Activated T-helper 1 cell treated with anti-CD3 and anti-CD28 coated beads, Interleukin-12 subunit alpha, Interleukin-12 subunit beta, Interleukin-2, Interleukin-4 antibody, amounts not matched to agents 30 ng/mL and 10 ng/mL and 1 ng/mL, durations not matched to agents 14 hours and 24 hours and 36 hours (primary cell): ENCODE measurements at regions not wholly inside any gene's neighbourhood (a gene's known extent, or its start where the extent isn't known, plus 50 kb on each side); places are given as distances from the start of the nearest gene placed in this dataset.

Experiments
- DNase-seq: peaks from one replicate; pipeline ENCODE4 v3.0.0; 2021; ENCODE audit warnings: low spot score
- H3K27ac Mint-ChIP-seq: one replicate; pipeline ENCODE4 v1.8.0; 2021; ENCODE audit warnings: mild to moderate bottlenecking, mixed read lengths
- H3K27me3 Mint-ChIP-seq: one replicate; pipeline ENCODE4 v1.8.0; 2022; ENCODE audit warnings: mild to moderate bottlenecking, moderate library complexity, mixed read lengths; ENCODE audit not compliant: insufficient read depth
- H3K36me3 Mint-ChIP-seq: one replicate; pipeline ENCODE4 v1.8.0; 2021; ENCODE audit warnings: low read depth, mixed read lengths
- H3K4me1 Mint-ChIP-seq: one replicate; pipeline ENCODE4 v1.8.0; 2021; ENCODE audit warnings: low read depth, mixed read lengths
- H3K4me3 Mint-ChIP-seq: one replicate; pipeline ENCODE4 v1.8.0; 2021; ENCODE audit warnings: mild to moderate bottlenecking, moderate library complexity, mixed read lengths
- H3K9me3 Mint-ChIP-seq: one replicate; pipeline ENCODE4 v1.8.0; 2021; ENCODE audit warnings: mixed read lengths
- intact Hi-C: fragments of 100-400 bp; cut with micrococcal nuclease; formaldehyde crosslinking; loops from one replicate; pipeline ENCODE4 v1.15.1; 2024

- Mint-ChIP-seq H3K27me3 (peaks cover 3% of the 10 kb centered on the region), H3K4me3 (no peak overlapping the region), H3K4me1 (no peaks in the 10 kb centered on the region), H3K36me3 (no peaks in the 10 kb centered on the region), H3K27ac (no peak overlapping the region), H3K9me3 (no peaks in the 10 kb centered on the region)
- intact Hi-C loops: no loop called here
- no peak for DNase-seq
Observed at GRCh38 chrX:137362583-137362982, 203.3 kb upstream of the ZIC3 start.

- no peaks in the 10 kb centered on the region for H3K9me3 Mint-ChIP-seq
- no peaks in the 10 kb centered on the region for H3K27me3 Mint-ChIP-seq
- intact Hi-C loops: no loop called here
- no peak overlapping the region for H3K4me3 Mint-ChIP-seq
- no peak overlapping the region for H3K27ac Mint-ChIP-seq
- no peaks in the 10 kb centered on the region for H3K36me3 Mint-ChIP-seq
- no peaks in the 10 kb centered on the region for H3K4me1 Mint-ChIP-seq
- DNase-seq: no peak
Observed at GRCh38 chrX:137354851-137355250, 211.1 kb upstream of the ZIC3 start.

GRCh38 chrX:137353404-137353803 lies 212.5 kb upstream of the ZIC3 start:
- intact Hi-C loops: no loop called here
- DNase-seq: no peak
- Mint-ChIP-seq H3K27ac (no peak overlapping the region), H3K36me3 (no peaks in the 10 kb centered on the region), H3K27me3 (no peaks in the 10 kb centered on the region), H3K4me1 (no peaks in the 10 kb centered on the region), H3K4me3 (no peak overlapping the region), H3K9me3 (no peaks in the 10 kb centered on the region)

GRCh38 chrX:137352101-137352660 lies 213.7 kb upstream of the ZIC3 start:
- no peaks in the 10 kb centered on the region for H3K36me3 Mint-ChIP-seq
- no peaks in the 10 kb centered on the region for H3K9me3 Mint-ChIP-seq
- H3K27ac Mint-ChIP-seq: no peak overlapping the region
- intact Hi-C loops: no loop called here
- H3K4me3 Mint-ChIP-seq: no peak overlapping the region
- H3K4me1 Mint-ChIP-seq: no peaks in the 10 kb centered on the region
- H3K27me3 Mint-ChIP-seq: no peaks in the 10 kb centered on the region
- DNase-seq: no peak

DNA sequence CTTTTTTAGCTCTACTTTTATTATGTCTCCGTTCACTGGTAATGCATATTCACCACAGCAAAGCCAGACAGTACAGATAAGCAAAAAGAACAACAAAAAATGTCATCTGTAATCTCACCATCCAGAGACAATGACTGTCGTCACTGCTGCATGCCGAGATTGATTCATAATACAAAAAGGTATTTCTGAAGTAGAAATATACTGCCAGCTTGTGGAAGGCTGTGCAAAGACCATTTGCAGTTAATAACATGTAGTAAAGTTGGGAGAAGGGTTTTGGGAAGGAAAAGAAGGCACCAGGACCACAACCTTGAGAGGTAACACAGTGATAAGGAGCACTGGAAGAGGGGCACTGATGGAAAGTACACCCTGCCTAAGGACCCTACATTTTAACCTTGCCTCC lies 223.0 kb upstream of the ZIC3 start:
- Mint-ChIP-seq H3K9me3 (no peaks in the 10 kb centered on the region), H3K36me3 (no peaks in the 10 kb centered on the region), H3K27ac (no peak overlapping the region), H3K4me1 (no peaks in the 10 kb centered on the region), H3K27me3 (no peaks in the 10 kb centered on the region), H3K4me3 (no peak overlapping the region)
- intact Hi-C loops: no loop called here
- DNase-seq: no peak

DNA sequence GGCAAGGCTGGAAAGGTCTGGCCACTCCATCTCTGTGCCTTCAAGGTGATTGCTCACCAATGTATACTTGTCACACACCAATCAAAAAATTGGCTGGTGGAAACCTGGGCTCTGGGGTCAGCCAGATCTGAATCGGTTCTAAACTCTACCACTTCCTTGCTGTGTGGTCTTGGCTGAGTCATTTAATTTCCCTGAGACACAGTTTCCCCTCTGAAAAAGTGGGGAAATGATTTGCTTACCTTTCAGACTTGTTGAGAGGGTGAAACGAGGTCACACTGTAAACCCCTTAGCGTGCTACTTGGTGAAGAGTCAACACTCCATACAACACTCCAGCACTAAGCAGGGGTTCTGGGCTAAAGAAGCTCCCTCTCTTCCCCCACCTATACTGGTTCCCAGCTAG lies 252.3 kb upstream of the ZIC3 start:
- H3K27ac Mint-ChIP-seq: no peak overlapping the region
- H3K9me3 Mint-ChIP-seq: peaks cover 8% of the 10 kb centered on the region
- no peaks in the 10 kb centered on the region for H3K36me3 Mint-ChIP-seq
- no peaks in the 10 kb centered on the region for H3K27me3 Mint-ChIP-seq
- H3K4me1 Mint-ChIP-seq: no peaks in the 10 kb centered on the region
- intact Hi-C loops: no loop called here
- peak; percentile 0 for DNase-seq
- no peak overlapping the region for H3K4me3 Mint-ChIP-seq

DNA sequence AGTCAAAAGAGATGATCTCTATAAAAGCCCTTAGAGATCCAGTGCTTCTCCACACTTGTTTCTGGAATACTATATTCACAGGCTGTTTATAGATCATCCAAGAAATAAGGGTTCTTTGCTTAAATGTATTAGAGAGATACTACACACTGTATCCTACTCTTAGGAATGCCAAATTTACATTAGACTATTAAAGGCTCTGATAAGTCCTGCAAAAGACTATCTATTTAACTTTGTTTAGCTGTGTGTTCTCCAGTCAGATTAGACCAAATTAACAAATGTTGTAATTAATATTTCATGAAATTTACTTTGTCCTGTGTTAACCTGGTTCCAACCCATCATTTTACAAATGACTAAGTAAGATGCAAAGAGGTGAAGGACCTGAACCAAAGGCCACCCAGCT lies 260.5 kb upstream of the ZIC3 start:
- Mint-ChIP-seq H3K36me3 (no peaks in the 10 kb centered on the region), H3K27me3 (no peaks in the 10 kb centered on the region), H3K27ac (no peak overlapping the region), H3K9me3 (no peaks in the 10 kb centered on the region), H3K4me3 (no peak overlapping the region), H3K4me1 (no peaks in the 10 kb centered on the region)
- intact Hi-C loops: no loop called here
- DNase-seq: no peak

DNA sequence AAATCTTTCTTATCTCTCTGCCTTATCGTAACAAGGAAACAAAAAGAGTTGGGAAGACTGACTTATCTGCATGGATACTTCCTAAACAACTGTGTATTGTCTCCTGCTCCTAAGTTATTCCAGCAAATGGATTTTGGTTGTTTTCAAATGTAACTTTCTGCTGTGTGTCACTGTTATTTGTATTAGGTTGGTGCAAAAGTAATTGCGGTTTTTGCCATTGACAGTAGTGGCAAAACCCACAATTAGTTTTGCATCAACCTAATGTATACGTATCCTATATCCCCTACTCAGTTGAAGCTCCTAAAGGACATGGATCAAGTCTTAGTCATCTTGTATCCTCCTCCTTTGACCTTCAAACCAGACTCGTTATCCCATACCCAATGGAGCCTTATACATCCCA lies 263.4 kb upstream of the GPR101 start:
- Mint-ChIP-seq H3K9me3 (no peaks in the 10 kb centered on the region), H3K36me3 (no peaks in the 10 kb centered on the region), H3K4me1 (no peaks in the 10 kb centered on the region), H3K27ac (no peak overlapping the region), H3K4me3 (no peak overlapping the region), H3K27me3 (no peaks in the 10 kb centered on the region)
- DNase-seq: no peak
- intact Hi-C loops: no loop called here

- Mint-ChIP-seq H3K27me3 (no peaks in the 10 kb centered on the region), H3K9me3 (no peaks in the 10 kb centered on the region), H3K36me3 (no peaks in the 10 kb centered on the region), H3K4me1 (no peaks in the 10 kb centered on the region), H3K27ac (no peak overlapping the region), H3K4me3 (no peak overlapping the region)
- intact Hi-C loops: no loop called here
- no peak for DNase-seq
Observed at GRCh38 chrX:137290011-137290410, 256.2 kb upstream of the GPR101 start.

DNA sequence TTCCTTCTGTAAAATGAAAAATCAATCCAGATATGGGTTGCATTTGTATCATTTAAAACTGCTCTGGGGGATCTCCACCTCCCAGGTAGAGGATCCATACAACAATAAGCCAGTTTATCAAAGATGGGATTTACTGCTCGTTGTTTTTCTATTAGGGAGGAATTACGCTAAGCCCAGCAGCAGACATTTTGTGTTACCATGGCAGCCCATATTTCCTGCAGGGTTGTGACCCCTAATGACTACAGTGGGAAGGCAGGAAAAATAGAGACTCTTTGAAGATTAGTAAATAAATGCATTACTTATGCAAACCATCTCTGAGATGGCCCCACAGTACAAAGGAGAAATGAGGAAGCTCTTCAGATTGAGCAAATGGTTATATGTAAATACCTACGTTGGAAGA lies 253.4 kb upstream of the GPR101 start:
- H3K4me3 Mint-ChIP-seq: no peak overlapping the region
- no peaks in the 10 kb centered on the region for H3K9me3 Mint-ChIP-seq
- H3K4me1 Mint-ChIP-seq: no peaks in the 10 kb centered on the region
- DNase-seq: no peak
- no peaks in the 10 kb centered on the region for H3K36me3 Mint-ChIP-seq
- intact Hi-C loops: no loop called here
- H3K27ac Mint-ChIP-seq: no peak overlapping the region
- H3K27me3 Mint-ChIP-seq: no peaks in the 10 kb centered on the region

- DNase-seq: no peak
- intact Hi-C loops: no loop called here
- Mint-ChIP-seq H3K27me3 (peaks cover under 1% of the 10 kb centered on the region), H3K36me3 (no peaks in the 10 kb centered on the region), H3K27ac (no peak overlapping the region), H3K4me3 (no peak overlapping the region), H3K4me1 (no peaks in the 10 kb centered on the region), H3K9me3 (no peaks in the 10 kb centered on the region)
Observed at GRCh38 chrX:137286423-137286822, 252.6 kb upstream of the GPR101 start.

GRCh38 chrX:137278825-137279224 lies 245.0 kb upstream of the GPR101 start:
- intact Hi-C loops: no loop called here
- Mint-ChIP-seq H3K4me1 (no peaks in the 10 kb centered on the region), H3K9me3 (no peaks in the 10 kb centered on the region), H3K27ac (no peak overlapping the region), H3K27me3 (peaks cover 5% of the 10 kb centered on the region), H3K4me3 (no peak overlapping the region), H3K36me3 (no peaks in the 10 kb centered on the region)
- DNase-seq: no peak

DNA sequence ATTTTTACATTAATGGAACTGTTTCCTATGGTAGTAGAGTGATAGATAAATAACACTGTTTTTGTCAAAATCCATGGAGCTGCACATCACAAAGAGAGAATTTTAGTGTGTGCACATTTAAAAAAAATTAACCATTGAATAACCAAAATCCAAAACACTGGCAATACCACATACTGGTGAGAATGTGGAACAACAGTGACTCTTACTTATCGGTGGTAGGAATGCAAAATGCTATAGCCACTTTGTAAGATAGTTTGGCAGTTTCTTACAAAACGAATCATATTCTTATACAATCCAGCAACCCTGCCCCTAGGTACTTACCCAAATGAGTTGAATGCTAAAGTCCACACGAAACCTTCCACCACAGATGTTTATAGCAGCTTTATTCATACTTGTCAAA lies 229.6 kb upstream of the GPR101 start:
- intact Hi-C loops: no loop called here
- no peak for DNase-seq
- H3K4me3 Mint-ChIP-seq: no peak overlapping the region
- no peaks in the 10 kb centered on the region for H3K9me3 Mint-ChIP-seq
- no peaks in the 10 kb centered on the region for H3K27me3 Mint-ChIP-seq
- no peaks in the 10 kb centered on the region for H3K36me3 Mint-ChIP-seq
- no peaks in the 10 kb centered on the region for H3K4me1 Mint-ChIP-seq
- no peak overlapping the region for H3K27ac Mint-ChIP-seq

DNA sequence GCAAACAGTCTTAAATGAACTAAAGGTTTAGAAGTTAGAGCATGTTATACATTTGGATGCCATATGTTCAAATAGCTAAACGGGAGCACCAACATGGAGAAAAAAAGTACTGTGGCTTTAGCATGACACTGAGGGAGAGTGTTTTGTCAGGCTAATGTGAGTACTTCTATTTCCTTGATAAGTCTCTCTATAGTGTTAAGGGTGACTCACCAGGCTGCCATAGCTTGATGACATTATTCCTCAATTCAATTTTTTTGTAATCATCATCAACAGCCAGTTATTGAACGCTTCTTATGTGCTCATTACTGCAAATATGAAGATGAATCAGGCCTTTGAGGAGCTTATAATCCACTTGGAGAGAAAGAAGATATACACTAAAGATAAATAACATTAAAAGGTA lies 211.4 kb upstream of the GPR101 start:
- Mint-ChIP-seq H3K27me3 (no peaks in the 10 kb centered on the region), H3K9me3 (no peaks in the 10 kb centered on the region), H3K27ac (no peak overlapping the region), H3K4me3 (no peak overlapping the region), H3K36me3 (no peaks in the 10 kb centered on the region), H3K4me1 (no peaks in the 10 kb centered on the region)
- intact Hi-C loops: no loop called here
- DNase-seq: no peak
